GM12878 (cell line): ENCODE measurements at regions not wholly inside any gene's neighbourhood (a gene's known extent, or its start where the extent isn't known, plus 50 kb on each side); places are given as distances from the start of the nearest gene placed in this dataset.

ENCODE experiments used
- EP300 ChIP-seq, 2 experiments: fragments of 150-350 bp in 1 of 2; IDR thresholded peaks; 2 replicates each; pipeline ENCODE4 v1.6.1; 2011 to 2012; ENCODE audit warnings: low read depth in 2 of 2, low read length in 2 of 2, borderline replicate concordance in 1 of 2, improper control_type of control experiment in 1 of 2, inconsistent platforms in 1 of 2; ENCODE audit not compliant: control insufficient read depth in 1 of 2
- HCFC1 ChIP-seq: fragments of 150-350 bp; IDR thresholded peaks from 2 replicates; pipeline ENCODE4 v1.6.1; 2014; ENCODE audit warnings: low read length
- HDGF ChIP-seq: fragments of 450-650 bp; IDR thresholded peaks from 2 replicates; pipeline ENCODE4 v1.6.1; 2016; ENCODE audit warnings: antibody characterized with exemption
- SMAD1 ChIP-seq: fragments of 450-650 bp; IDR thresholded peaks from 2 replicates; pipeline ENCODE4 v1.6.1; 2018; ENCODE audit warnings: mild to moderate bottlenecking, low read depth; ENCODE audit not compliant: partially characterized antibody
- TAF1 ChIP-seq: IDR thresholded peaks from 2 replicates; pipeline ENCODE4 v1.6.1; 2011; ENCODE audit warnings: mild to moderate bottlenecking, low read depth, low read length, borderline replicate concordance
- TCF12 ChIP-seq: IDR thresholded peaks from 2 replicates; pipeline ENCODE4 v1.6.1; 2011; ENCODE audit warnings: low read depth, mild to moderate bottlenecking, low read length
- TCF7 ChIP-seq: IDR thresholded peaks from 2 replicates; pipeline ENCODE4 v1.6.1; 2014; ENCODE audit warnings: antibody characterized with exemption, borderline replicate concordance
- TF ChIP-seq, protein P1 (sequence below), 3 experiments: IDR thresholded peaks in 2 of 3; conservative IDR thresholded peaks in 1 of 3; 2 replicates each; pipeline ENCODE4 v1.5.1; 2011; ENCODE audit warnings: low read depth in 3 of 3, low read length in 3 of 3, mild to moderate bottlenecking in 3 of 3, control low read depth in 2 of 3, moderate library complexity in 2 of 3, inconsistent platforms in 1 of 3, mixed read lengths in 1 of 3; ENCODE audit not compliant: control insufficient read depth in 2 of 3, insufficient read depth in 1 of 3; ENCODE audit errors: extremely low read depth in 1 of 3
- TF ChIP-seq, protein P2 (sequence below): fragments of 450-650 bp; IDR thresholded peaks from 2 replicates; pipeline ENCODE4 v1.6.1; 2017; ENCODE audit warnings: mild to moderate bottlenecking, moderate library complexity
- TF ChIP-seq, protein P3 (sequence below): fragments of 150-350 bp; IDR thresholded peaks from 2 replicates; pipeline ENCODE4 v1.6.1; 2016; ENCODE audit warnings: low read depth, low read length

DNA sequence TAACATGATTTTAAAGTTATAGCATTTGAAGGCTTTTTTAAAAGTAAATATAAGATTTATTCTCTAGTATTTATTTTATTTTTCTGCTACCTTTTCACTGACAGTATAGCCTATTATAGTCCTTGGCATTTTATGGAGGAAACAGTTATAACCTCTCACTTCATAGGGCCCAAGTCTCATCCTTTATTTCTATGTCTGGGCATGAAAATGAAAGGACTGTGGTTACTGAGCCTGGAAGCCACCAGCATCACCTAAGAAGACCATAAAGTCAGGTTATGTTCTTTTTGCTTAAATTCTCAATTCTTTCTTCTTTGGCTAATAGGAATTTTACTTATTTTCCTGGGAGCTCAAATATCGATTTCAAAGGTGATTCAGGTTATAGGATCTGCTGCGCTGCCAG is 494.7 kb upstream of the TECRL start:
- TF ChIP-seq HDGF (no peak), HCFC1 (no peak), SMAD1 (no peak), TCF12 (no peak), TCF7 (no peak), EP300 (IDR thresholded peaks at IDR 0.05; ENCODE audit: borderline replicate concordance in 1 of 2, control insufficient read depth in 1 of 2, low read depth in 2 of 2, low read length in 2 of 2) (no peak), TAF1 (no peak)
- TF ChIP-seq, protein P1, sequence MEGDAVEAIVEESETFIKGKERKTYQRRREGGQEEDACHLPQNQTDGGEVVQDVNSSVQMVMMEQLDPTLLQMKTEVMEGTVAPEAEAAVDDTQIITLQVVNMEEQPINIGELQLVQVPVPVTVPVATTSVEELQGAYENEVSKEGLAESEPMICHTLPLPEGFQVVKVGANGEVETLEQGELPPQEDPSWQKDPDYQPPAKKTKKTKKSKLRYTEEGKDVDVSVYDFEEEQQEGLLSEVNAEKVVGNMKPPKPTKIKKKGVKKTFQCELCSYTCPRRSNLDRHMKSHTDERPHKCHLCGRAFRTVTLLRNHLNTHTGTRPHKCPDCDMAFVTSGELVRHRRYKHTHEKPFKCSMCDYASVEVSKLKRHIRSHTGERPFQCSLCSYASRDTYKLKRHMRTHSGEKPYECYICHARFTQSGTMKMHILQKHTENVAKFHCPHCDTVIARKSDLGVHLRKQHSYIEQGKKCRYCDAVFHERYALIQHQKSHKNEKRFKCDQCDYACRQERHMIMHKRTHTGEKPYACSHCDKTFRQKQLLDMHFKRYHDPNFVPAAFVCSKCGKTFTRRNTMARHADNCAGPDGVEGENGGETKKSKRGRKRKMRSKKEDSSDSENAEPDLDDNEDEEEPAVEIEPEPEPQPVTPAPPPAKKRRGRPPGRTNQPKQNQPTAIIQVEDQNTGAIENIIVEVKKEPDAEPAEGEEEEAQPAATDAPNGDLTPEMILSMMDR (IDR thresholded peaks at IDR 0.05 in 2 of 3, conservative IDR thresholded peaks at IDR 0.05 in 1 of 3; ENCODE audit: control insufficient read depth in 2 of 3, extremely low read depth in 1 of 3, insufficient read depth in 1 of 3, low read depth in 3 of 3, low read length in 3 of 3): no peak
- TF ChIP-seq, protein P2, sequence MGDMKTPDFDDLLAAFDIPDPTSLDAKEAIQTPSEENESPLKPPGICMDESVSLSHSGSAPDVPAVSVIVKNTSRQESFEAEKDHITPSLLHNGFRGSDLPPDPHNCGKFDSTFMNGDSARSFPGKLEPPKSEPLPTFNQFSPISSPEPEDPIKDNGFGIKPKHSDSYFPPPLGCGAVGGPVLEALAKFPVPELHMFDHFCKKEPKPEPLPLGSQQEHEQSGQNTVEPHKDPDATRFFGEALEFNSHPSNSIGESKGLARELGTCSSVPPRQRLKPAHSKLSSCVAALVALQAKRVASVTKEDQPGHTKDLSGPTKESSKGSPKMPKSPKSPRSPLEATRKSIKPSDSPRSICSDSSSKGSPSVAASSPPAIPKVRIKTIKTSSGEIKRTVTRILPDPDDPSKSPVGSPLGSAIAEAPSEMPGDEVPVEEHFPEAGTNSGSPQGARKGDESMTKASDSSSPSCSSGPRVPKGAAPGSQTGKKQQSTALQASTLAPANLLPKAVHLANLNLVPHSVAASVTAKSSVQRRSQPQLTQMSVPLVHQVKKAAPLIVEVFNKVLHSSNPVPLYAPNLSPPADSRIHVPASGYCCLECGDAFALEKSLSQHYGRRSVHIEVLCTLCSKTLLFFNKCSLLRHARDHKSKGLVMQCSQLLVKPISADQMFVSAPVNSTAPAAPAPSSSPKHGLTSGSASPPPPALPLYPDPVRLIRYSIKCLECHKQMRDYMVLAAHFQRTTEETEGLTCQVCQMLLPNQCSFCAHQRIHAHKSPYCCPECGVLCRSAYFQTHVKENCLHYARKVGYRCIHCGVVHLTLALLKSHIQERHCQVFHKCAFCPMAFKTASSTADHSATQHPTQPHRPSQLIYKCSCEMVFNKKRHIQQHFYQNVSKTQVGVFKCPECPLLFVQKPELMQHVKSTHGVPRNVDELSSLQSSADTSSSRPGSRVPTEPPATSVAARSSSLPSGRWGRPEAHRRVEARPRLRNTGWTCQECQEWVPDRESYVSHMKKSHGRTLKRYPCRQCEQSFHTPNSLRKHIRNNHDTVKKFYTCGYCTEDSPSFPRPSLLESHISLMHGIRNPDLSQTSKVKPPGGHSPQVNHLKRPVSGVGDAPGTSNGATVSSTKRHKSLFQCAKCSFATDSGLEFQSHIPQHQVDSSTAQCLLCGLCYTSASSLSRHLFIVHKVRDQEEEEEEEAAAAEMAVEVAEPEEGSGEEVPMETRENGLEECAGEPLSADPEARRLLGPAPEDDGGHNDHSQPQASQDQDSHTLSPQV: no peak
- TF ChIP-seq, protein P3, sequence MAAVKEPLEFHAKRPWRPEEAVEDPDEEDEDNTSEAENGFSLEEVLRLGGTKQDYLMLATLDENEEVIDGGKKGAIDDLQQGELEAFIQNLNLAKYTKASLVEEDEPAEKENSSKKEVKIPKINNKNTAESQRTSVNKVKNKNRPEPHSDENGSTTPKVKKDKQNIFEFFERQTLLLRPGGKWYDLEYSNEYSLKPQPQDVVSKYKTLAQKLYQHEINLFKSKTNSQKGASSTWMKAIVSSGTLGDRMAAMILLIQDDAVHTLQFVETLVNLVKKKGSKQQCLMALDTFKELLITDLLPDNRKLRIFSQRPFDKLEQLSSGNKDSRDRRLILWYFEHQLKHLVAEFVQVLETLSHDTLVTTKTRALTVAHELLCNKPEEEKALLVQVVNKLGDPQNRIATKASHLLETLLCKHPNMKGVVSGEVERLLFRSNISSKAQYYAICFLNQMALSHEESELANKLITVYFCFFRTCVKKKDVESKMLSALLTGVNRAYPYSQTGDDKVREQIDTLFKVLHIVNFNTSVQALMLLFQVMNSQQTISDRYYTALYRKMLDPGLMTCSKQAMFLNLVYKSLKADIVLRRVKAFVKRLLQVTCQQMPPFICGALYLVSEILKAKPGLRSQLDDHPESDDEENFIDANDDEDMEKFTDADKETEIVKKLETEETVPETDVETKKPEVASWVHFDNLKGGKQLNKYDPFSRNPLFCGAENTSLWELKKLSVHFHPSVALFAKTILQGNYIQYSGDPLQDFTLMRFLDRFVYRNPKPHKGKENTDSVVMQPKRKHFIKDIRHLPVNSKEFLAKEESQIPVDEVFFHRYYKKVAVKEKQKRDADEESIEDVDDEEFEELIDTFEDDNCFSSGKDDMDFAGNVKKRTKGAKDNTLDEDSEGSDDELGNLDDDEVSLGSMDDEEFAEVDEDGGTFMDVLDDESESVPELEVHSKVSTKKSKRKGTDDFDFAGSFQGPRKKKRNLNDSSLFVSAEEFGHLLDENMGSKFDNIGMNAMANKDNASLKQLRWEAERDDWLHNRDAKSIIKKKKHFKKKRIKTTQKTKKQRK: no peak
